Thoracic aorta (tissue), 2 donors: ENCODE measurements at regions not wholly inside any gene's neighbourhood (a gene's known extent, or its start where the extent isn't known, plus 50 kb on each side); places are given as distances from the start of the nearest gene placed in this dataset.
"Not testable (repeated sequence)": the region's sequence is repeated elsewhere in the genome, so short reads cannot be mapped to it uniquely, and the experiment has no call there.

Experiments used
- ATAC-seq: fragments of 150-250 bp; one replicate; pipeline ENCODE4 v1.8.0; 2017; ENCODE audit warnings: low read depth; ENCODE audit not compliant: insufficient number of reproducible peaks, low FRiP score
- DNase-seq: peaks from one replicate; pipeline ENCODE4 v3.0.0-alpha.2; 2020; ENCODE audit warnings: low spot score
- H3K27ac ChIP-seq, 2 donors: fragments of 200-600 bp; sonication (generic); 1 replicate in 1 of 2; 2 replicates in 1 of 2; pipeline ENCODE4 v1.5.1; 2016; ENCODE audit warnings: mild to moderate bottlenecking in 2 of 2, moderate library complexity in 2 of 2
- H3K27me3 ChIP-seq: fragments of 200-600 bp; sonication (generic); replicated peaks from 2 replicates; pipeline ENCODE4 v1.6.0; 2016; ENCODE audit warnings: mild to moderate bottlenecking; ENCODE audit not compliant: insufficient read depth
- H3K36me3 ChIP-seq: fragments of 200-600 bp; sonication (generic); one replicate; pipeline ENCODE4 v1.5.1; 2016
- H3K4me1 ChIP-seq, 2 donors: fragments of 200-600 bp; sonication (generic); 1 replicate in 1 of 2; 2 replicates in 1 of 2; pipeline versions ENCODE4 v1.5.1 to v1.6.0; 2016; ENCODE audit warnings: low read depth in 2 of 2, mild to moderate bottlenecking in 1 of 2; ENCODE audit not compliant: control insufficient read depth in 1 of 2
- H3K4me3 ChIP-seq: fragments of 200-600 bp; sonication (generic); 2 replicates; pipeline ENCODE4 v1.5.1; 2016; ENCODE audit warnings: mild to moderate bottlenecking
- H3K9me3 ChIP-seq: fragments of 200-600 bp; sonication (generic); 2 replicates; pipeline ENCODE4 v1.5.1; 2016
- TF ChIP-seq, protein P1 (sequence below): fragments of 200-600 bp; sonication (generic); IDR thresholded peaks from one replicate; pipeline ENCODE4 v1.5.1; 2019; ENCODE audit warnings: antibody characterized with exemption

DNA sequence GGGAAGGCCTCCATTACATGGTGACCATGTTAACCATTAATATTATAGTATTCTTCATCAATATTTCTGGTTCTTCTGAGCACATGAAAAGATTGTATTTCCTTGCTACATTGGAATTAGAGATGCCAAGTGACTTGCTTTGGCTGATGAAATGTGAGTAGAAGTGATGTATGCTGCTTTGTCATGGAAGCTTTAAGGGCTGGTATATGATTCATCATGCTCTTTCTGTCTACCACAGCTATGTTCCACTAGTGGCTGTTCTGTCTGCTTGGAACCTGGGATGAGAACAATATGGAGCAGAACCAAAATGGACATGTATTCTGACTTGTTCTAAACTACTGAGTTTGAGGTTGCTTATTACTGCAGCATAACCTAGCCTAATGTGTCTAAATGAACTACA, 163.3 kb downstream of the TM2D1 start:
- H3K27me3 ChIP-seq, result no peaks in the 10 kb centered on the region
- H3K4me1 ChIP-seq, result no peaks in the 10 kb centered on the region
- TF ChIP-seq, protein P1, sequence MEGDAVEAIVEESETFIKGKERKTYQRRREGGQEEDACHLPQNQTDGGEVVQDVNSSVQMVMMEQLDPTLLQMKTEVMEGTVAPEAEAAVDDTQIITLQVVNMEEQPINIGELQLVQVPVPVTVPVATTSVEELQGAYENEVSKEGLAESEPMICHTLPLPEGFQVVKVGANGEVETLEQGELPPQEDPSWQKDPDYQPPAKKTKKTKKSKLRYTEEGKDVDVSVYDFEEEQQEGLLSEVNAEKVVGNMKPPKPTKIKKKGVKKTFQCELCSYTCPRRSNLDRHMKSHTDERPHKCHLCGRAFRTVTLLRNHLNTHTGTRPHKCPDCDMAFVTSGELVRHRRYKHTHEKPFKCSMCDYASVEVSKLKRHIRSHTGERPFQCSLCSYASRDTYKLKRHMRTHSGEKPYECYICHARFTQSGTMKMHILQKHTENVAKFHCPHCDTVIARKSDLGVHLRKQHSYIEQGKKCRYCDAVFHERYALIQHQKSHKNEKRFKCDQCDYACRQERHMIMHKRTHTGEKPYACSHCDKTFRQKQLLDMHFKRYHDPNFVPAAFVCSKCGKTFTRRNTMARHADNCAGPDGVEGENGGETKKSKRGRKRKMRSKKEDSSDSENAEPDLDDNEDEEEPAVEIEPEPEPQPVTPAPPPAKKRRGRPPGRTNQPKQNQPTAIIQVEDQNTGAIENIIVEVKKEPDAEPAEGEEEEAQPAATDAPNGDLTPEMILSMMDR, result no peak
- no peak overlapping the region for H3K4me3 ChIP-seq
- H3K9me3 ChIP-seq, result peaks cover 14% of the 10 kb centered on the region
- ATAC-seq, result no peak
- H3K27ac ChIP-seq, result no peak overlapping the region
- DNase-seq, result no peak
- H3K36me3 ChIP-seq, result no peaks in the 10 kb centered on the region

DNA sequence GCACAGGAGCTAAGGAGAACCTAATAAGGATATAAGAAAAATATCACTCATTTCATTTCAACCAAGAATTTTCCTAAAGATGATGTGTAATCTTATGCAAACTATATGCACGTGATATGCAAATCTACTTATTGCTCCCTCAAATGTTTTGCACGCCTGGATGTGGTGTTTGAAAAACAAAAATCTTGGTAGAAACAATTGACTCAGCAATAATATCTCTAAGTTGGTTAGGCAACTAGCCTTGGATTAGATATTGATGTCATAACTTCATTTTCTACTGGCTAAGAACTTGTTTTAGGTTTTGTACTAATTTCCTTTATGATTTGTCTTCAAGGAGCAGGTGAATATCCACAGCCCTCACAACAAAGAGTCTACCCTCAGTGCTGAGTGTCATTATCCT, 164.6 kb downstream of the TM2D1 start:
- no peak for DNase-seq
- Histone ChIP-seq H3K4me1 (no peaks in the 10 kb centered on the region), H3K4me3 (no peak overlapping the region), H3K27me3 (no peaks in the 10 kb centered on the region), H3K36me3 (no peaks in the 10 kb centered on the region), H3K27ac (no peak overlapping the region), H3K9me3 (peaks cover under 1% of the 10 kb centered on the region)
- TF ChIP-seq, protein P1, result no peak
- ATAC-seq, result no peak

DNA sequence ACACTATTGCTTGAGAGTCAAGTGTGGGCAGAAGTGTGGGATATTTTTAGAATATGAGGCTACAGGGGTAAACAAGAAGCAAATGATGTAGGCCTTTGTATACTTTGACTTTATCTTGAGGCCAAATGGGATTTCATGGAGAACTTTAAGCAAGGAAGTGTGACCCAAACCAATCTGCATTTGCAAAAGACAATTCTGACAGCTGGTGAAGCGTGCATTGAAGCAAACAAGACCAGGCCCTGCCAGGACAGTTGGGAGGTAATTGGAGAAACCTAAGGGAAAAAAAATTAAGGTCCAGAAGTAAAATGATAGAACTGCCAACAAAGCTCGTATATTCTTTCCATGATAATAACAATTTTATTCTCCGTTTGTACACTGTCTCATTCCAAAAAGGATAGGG, 168.3 kb downstream of the TM2D1 start:
- H3K4me3 ChIP-seq, result no peak overlapping the region
- TF ChIP-seq, protein P1, result no peak
- DNase-seq (no peak), ATAC-seq (no peak)
- no peak overlapping the region for H3K27ac ChIP-seq
- no peaks in the 10 kb centered on the region for H3K27me3 ChIP-seq
- no peaks in the 10 kb centered on the region for H3K4me1 ChIP-seq
- H3K9me3 ChIP-seq, result no peaks in the 10 kb centered on the region
- no peaks in the 10 kb centered on the region for H3K36me3 ChIP-seq

DNA sequence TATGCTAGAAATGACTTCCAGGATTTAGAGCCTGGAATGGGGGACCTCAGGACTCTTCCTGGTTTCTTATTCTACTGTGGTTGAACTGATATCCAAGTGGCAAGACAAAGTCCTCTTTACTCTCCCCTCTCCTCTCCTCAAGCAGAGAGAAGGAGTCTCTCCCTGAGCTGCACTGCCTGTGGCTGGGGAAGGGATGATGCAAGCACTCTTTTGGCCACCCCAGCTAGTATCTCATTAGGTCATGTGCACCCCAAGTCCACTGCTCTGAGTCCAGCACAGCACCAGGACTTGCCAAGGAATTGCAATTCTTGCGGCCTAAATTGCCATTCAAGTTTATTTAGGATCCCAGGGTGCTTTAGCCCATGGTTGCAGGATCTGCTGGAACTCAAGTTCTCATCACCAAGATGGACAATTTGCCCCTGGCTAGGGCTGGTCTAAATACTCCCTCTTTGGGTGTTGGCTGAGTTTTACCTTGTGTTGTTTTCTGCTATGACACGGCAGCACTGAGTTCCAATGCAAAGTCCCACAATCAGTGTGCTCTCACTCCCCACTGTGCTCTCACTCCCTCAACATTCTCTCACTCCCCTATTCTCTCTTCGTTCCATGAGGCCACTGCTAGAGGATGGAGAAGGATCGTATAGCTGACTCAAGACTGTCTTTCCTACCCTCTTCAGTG, 172.2 kb downstream of the TM2D1 start:
- Histone ChIP-seq H3K27ac (no peak overlapping the region), H3K4me3 (no peak overlapping the region), H3K27me3 (no peaks in the 10 kb centered on the region), H3K36me3 (no peaks in the 10 kb centered on the region), H3K9me3 (no peaks in the 10 kb centered on the region), H3K4me1 (no peaks in the 10 kb centered on the region)
- TF ChIP-seq, protein P1, result no peak
- DNase-seq (no peak), ATAC-seq (no peak)

DNA sequence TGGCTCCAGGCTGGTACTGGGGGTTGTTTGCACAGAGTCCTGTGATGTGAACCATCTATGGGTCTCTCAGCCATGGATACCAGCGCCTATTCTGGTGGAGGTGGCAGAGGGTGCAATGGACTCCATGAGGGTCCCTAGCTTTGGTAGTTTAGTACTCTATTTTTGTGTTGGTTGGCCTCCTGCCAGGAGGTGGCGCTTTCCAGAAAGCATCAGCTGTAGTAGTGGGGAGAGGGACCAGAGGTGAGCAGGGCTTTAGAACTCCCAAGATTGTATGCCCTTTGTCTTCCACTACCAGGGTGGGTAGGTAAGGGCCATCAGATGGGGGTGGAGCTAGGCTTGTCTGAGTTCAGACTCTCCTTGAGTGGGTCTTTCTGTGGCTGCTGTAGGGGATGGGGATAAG, 177.6 kb downstream of the TM2D1 start:
- not testable (repeated sequence) for H3K4me1 ChIP-seq, H3K36me3 ChIP-seq, H3K4me3 ChIP-seq, ATAC-seq, H3K9me3 ChIP-seq, H3K27me3 ChIP-seq, DNase-seq, H3K27ac ChIP-seq

DNA sequence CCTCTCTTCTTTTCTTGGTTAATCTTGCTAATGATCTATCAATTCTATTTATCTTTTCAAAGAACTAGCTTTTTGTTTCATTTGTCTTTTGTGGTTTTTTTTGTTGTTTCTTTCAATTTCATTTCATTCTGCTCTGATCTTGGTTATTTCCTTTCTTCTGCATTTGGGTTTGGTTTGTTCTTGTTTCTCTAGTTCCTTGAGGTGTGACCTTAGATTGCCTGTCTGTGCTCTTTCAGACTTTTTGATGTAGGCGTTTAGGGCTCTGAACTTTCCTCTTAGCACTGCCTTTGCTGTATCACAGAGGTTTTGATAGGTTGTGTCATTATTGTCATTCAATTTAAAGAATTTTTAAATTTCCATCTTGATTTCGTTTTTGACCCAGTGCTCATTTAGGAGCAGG, 180.1 kb downstream of the TM2D1 start:
- not testable (repeated sequence) for DNase-seq, H3K9me3 ChIP-seq, H3K4me1 ChIP-seq, ATAC-seq, H3K4me3 ChIP-seq, H3K27ac ChIP-seq, H3K27me3 ChIP-seq, H3K36me3 ChIP-seq

DNA sequence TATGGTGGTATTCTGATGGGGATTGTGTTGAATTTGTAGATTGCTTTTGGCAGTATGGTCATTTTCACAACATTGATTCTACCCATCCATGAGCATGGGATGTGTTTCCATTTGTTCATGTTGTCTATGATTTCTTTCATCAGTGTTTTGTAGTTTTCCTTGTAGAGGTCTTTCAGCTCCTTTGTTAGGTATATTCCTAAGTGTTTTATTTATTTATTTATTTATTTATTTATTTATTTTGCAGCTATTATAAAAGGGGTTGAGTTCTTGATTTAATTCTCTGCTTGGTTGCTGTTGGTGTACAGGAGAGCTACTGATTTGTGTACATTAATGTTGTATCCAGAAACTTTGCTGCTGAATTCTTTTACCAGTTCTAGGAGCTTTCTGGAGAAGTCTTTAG, 181.4 kb downstream of the TM2D1 start:
- not testable (repeated sequence) for H3K4me1 ChIP-seq, ATAC-seq

More for the DNA sequence above, 181.4 kb downstream of the TM2D1 start:
- not testable (repeated sequence) for H3K27me3 ChIP-seq, DNase-seq, H3K9me3 ChIP-seq, H3K36me3 ChIP-seq, H3K4me3 ChIP-seq, H3K27ac ChIP-seq
